SK-N-SH treated with all-trans-retinoic acid at 6 μM for 48 hours (cell line): ENCODE measurements at regions not wholly inside any gene's neighbourhood (a gene's known extent, or its start where the extent isn't known, plus 50 kb on each side); places are given as distances from the start of the nearest gene placed in this dataset.

Experiments
- RARB ChIP-seq: fragments of 250-450 bp; sonication (Bioruptor Pico); IDR thresholded peaks from 2 replicates; pipeline ENCODE4 v1.8.0; 2021; ENCODE audit warnings: mild to moderate bottlenecking, moderate library complexity
- TCF4 ChIP-seq: fragments of 250-450 bp; sonication (Bioruptor Pico); IDR thresholded peaks from 2 replicates; pipeline ENCODE4 v1.8.0; 2021; ENCODE audit warnings: mild to moderate bottlenecking, moderate library complexity, borderline replicate concordance
- TF ChIP-seq, protein P1 (sequence below): fragments of 250-450 bp; sonication (Bioruptor Pico); IDR thresholded peaks from 2 replicates; pipeline ENCODE4 v1.5.1; 2020; ENCODE audit warnings: low read depth, mild to moderate bottlenecking, moderate library complexity

DNA sequence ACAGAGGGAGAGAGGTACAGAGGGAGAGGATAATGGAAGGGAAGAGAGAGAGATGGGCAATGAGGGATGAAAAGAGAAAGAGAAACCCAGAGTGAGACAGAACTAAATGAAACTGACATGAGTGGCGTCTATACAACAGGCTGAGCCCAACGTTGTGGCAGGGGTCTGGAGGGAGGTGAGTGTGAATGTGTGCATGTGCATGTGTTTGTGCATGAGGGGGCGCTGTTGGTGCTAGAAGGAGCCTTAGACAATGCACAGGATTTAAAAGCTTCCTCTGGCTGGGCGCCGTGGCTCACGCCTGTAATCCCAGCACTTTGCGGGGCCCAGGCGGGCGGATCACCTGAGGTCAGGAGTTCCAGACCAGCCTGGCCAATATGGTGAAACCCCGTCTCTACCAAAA is 454.8 kb upstream of the CDH11 start:
- TF ChIP-seq, protein P1, sequence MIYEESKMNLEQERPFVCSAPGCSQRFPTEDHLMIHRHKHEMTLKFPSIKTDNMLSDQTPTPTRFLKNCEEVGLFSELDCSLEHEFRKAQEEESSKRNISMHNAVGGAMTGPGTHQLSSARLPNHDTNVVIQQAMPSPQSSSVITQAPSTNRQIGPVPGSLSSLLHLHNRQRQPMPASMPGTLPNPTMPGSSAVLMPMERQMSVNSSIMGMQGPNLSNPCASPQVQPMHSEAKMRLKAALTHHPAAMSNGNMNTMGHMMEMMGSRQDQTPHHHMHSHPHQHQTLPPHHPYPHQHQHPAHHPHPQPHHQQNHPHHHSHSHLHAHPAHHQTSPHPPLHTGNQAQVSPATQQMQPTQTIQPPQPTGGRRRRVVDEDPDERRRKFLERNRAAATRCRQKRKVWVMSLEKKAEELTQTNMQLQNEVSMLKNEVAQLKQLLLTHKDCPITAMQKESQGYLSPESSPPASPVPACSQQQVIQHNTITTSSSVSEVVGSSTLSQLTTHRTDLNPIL (CRISPR knock-in tag) = no peak
- no peak for TF ChIP-seq TCF4 (CRISPR knock-in tag)
- TF ChIP-seq RARB (CRISPR knock-in tag) = no peak
